ENCODE measurements at regions not wholly inside any gene's neighbourhood (a gene's known extent, or its start where the extent isn't known, plus 50 kb on each side); places are given as distances from the start of the nearest gene placed in this dataset.
A peak's percentile ranks its signal among the peaks of the same experiment; 100 is the strongest.

DNA sequence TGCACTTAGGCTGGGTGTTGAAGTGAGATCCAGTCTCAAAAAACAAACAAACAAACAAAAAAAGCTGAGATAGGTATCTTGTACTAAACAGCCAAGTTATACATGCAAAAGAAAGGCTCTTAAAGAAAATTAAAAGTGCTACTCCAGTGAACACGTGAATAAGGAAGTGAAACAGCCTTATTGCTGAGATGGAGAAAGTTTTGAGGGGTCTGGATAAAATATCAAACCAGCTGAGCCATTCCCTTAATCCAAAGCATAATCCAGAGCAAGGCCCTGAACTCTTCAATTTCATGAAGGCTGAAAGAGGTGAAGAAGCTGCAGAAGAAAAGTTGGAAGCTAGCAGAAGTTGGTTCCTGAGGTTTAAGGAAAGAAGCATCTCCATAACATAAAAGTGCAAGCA, 360.5 kb upstream of the DAB1 start:
- no peak overlapping the region for H3K27ac ChIP-seq (ENCODE audit: control insufficient read depth, insufficient read depth)
- WGBS (ENCODE audit: insufficient coverage, insufficient replicate concordance, low lambda C conversion rate, missing lambda C conversion rate) = 0% methylated on average over 1 of the region's 1 CpG
- H4K20me1 ChIP-seq (ENCODE audit: control insufficient read depth, insufficient read depth) = no peaks in the 10 kb centered on the region
- no peak overlapping the region for H2AFZ ChIP-seq (ENCODE audit: control insufficient read depth, low read depth, low read length)
- in situ Hi-C loops (cut with MboI) (no loop called here), intact Hi-C loops (cut with micrococcal nuclease; ENCODE audit: unreplicated experiment) (no loop called here)
- POLR2A ChIA-PET = no interaction called here
- no peaks in the 10 kb centered on the region for H3K36me3 ChIP-seq (ENCODE audit: control insufficient read depth in 2 of 2, insufficient read depth in 2 of 2, low read length in 1 of 2)
- no peaks in the 10 kb centered on the region for H3K79me2 ChIP-seq (ENCODE audit: control insufficient read depth, insufficient read depth, low read length)
- TF ChIP-seq, protein P1, sequence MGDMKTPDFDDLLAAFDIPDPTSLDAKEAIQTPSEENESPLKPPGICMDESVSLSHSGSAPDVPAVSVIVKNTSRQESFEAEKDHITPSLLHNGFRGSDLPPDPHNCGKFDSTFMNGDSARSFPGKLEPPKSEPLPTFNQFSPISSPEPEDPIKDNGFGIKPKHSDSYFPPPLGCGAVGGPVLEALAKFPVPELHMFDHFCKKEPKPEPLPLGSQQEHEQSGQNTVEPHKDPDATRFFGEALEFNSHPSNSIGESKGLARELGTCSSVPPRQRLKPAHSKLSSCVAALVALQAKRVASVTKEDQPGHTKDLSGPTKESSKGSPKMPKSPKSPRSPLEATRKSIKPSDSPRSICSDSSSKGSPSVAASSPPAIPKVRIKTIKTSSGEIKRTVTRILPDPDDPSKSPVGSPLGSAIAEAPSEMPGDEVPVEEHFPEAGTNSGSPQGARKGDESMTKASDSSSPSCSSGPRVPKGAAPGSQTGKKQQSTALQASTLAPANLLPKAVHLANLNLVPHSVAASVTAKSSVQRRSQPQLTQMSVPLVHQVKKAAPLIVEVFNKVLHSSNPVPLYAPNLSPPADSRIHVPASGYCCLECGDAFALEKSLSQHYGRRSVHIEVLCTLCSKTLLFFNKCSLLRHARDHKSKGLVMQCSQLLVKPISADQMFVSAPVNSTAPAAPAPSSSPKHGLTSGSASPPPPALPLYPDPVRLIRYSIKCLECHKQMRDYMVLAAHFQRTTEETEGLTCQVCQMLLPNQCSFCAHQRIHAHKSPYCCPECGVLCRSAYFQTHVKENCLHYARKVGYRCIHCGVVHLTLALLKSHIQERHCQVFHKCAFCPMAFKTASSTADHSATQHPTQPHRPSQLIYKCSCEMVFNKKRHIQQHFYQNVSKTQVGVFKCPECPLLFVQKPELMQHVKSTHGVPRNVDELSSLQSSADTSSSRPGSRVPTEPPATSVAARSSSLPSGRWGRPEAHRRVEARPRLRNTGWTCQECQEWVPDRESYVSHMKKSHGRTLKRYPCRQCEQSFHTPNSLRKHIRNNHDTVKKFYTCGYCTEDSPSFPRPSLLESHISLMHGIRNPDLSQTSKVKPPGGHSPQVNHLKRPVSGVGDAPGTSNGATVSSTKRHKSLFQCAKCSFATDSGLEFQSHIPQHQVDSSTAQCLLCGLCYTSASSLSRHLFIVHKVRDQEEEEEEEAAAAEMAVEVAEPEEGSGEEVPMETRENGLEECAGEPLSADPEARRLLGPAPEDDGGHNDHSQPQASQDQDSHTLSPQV (IDR thresholded peaks at IDR 0.05) = no peak
- peak; percentile 33; the same call in 1 of the 2 replicates for TF ChIP-seq SPI1 (IDR thresholded peaks at IDR 0.05; ENCODE audit: borderline replicate concordance, insufficient read depth, low read depth, low read length)
- H3K27me3 ChIP-seq (replicated peaks in 1 of 2; ENCODE audit: control insufficient read depth in 2 of 2, insufficient read depth in 2 of 2, low read length in 1 of 2) = no peaks in the 10 kb centered on the region
- RAD21 ChIA-PET (ENCODE audit: unreplicated experiment) = no interaction called here
- CTCF ChIA-PET = no interaction called here
- no peaks in the 10 kb centered on the region for H3K9me3 ChIP-seq (replicated peaks; ENCODE audit: control insufficient read depth, insufficient read depth, low read length)
- ATAC-seq (no peak), FAIRE-seq (no peak), DNase-seq (ENCODE audit: low read depth, low spot score) (no peak)
- H3K4me1 ChIP-seq (ENCODE audit: control insufficient read depth, insufficient read depth, low read length) = no peaks in the 10 kb centered on the region
- no peak overlapping the region for H3K4me2 ChIP-seq (ENCODE audit: control insufficient read depth, insufficient read depth)
- no TSS peak for BruUV-seq (replicated peaks)
- no peak overlapping the region for H3K4me3 ChIP-seq
- SMC1A ChIA-PET (ENCODE audit: uncharacterized antibody, unreplicated experiment) = no interaction called here
- H3K9ac ChIP-seq (ENCODE audit: control insufficient read depth, insufficient read depth, low read length) = no peak overlapping the region

DNA sequence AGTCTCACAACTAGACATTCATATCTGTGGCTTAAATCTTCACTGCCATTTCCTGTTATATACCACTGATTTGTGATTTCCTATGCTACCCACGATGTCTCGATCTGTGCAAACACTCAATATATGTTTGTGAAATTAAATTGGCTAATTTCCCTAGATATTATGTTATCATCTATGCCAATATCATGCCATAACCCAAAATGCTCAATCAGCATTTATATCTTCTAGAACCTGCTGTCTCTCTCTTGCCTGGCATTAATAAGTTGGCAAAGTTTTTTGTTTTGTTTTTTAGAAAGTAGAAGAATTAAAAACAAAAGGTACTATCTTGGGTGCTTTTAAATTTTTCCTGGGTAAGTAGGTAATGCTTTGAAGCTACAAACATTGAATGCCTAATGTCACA, 358.5 kb upstream of the DAB1 start:
- Histone ChIP-seq H3K27me3 (replicated peaks in 1 of 2; ENCODE audit: control insufficient read depth in 2 of 2, insufficient read depth in 2 of 2, low read length in 1 of 2) (no peaks in the 10 kb centered on the region), H4K20me1 (ENCODE audit: control insufficient read depth, insufficient read depth) (no peaks in the 10 kb centered on the region), H3K27ac (ENCODE audit: control insufficient read depth, insufficient read depth) (no peak overlapping the region), H3K4me1 (ENCODE audit: control insufficient read depth, insufficient read depth, low read length) (no peaks in the 10 kb centered on the region), H3K9me3 (replicated peaks; ENCODE audit: control insufficient read depth, insufficient read depth, low read length) (no peaks in the 10 kb centered on the region), H3K9ac (ENCODE audit: control insufficient read depth, insufficient read depth, low read length) (no peak overlapping the region), H3K4me2 (ENCODE audit: control insufficient read depth, insufficient read depth) (no peak overlapping the region), H3K36me3 (ENCODE audit: control insufficient read depth in 2 of 2, insufficient read depth in 2 of 2, low read length in 1 of 2) (no peaks in the 10 kb centered on the region), H3K79me2 (ENCODE audit: control insufficient read depth, insufficient read depth, low read length) (no peaks in the 10 kb centered on the region), H3K4me3 (no peak overlapping the region), H2AFZ (ENCODE audit: control insufficient read depth, low read depth, low read length) (no peak overlapping the region)
- in situ Hi-C loops (cut with MboI) (no loop called here), intact Hi-C loops (cut with micrococcal nuclease; ENCODE audit: unreplicated experiment) (no loop called here)
- CTCF ChIA-PET = no interaction called here
- SMC1A ChIA-PET (ENCODE audit: uncharacterized antibody, unreplicated experiment) = no interaction called here
- POLR2A ChIA-PET = no interaction called here
- no TSS peak for BruUV-seq (replicated peaks)
- DNase-seq (ENCODE audit: low read depth, low spot score) (no peak), FAIRE-seq (no peak), ATAC-seq (no peak)
- WGBS (ENCODE audit: insufficient coverage, insufficient replicate concordance, low lambda C conversion rate, missing lambda C conversion rate) = 0% methylated on average over 2 of the region's 2 CpGs
- RAD21 ChIA-PET (ENCODE audit: unreplicated experiment) = no interaction called here
- TF ChIP-seq, protein P2, sequence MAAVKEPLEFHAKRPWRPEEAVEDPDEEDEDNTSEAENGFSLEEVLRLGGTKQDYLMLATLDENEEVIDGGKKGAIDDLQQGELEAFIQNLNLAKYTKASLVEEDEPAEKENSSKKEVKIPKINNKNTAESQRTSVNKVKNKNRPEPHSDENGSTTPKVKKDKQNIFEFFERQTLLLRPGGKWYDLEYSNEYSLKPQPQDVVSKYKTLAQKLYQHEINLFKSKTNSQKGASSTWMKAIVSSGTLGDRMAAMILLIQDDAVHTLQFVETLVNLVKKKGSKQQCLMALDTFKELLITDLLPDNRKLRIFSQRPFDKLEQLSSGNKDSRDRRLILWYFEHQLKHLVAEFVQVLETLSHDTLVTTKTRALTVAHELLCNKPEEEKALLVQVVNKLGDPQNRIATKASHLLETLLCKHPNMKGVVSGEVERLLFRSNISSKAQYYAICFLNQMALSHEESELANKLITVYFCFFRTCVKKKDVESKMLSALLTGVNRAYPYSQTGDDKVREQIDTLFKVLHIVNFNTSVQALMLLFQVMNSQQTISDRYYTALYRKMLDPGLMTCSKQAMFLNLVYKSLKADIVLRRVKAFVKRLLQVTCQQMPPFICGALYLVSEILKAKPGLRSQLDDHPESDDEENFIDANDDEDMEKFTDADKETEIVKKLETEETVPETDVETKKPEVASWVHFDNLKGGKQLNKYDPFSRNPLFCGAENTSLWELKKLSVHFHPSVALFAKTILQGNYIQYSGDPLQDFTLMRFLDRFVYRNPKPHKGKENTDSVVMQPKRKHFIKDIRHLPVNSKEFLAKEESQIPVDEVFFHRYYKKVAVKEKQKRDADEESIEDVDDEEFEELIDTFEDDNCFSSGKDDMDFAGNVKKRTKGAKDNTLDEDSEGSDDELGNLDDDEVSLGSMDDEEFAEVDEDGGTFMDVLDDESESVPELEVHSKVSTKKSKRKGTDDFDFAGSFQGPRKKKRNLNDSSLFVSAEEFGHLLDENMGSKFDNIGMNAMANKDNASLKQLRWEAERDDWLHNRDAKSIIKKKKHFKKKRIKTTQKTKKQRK (IDR thresholded peaks at IDR 0.05; ENCODE audit: low read depth, low read length) = no peak
- TF ChIP-seq, protein P3, sequence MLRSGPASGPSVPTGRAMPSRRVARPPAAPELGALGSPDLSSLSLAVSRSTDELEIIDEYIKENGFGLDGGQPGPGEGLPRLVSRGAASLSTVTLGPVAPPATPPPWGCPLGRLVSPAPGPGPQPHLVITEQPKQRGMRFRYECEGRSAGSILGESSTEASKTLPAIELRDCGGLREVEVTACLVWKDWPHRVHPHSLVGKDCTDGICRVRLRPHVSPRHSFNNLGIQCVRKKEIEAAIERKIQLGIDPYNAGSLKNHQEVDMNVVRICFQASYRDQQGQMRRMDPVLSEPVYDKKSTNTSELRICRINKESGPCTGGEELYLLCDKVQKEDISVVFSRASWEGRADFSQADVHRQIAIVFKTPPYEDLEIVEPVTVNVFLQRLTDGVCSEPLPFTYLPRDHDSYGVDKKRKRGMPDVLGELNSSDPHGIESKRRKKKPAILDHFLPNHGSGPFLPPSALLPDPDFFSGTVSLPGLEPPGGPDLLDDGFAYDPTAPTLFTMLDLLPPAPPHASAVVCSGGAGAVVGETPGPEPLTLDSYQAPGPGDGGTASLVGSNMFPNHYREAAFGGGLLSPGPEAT (IDR thresholded peaks at IDR 0.05; ENCODE audit: low read depth) = no peak
- TF ChIP-seq TCF7 (IDR thresholded peaks at IDR 0.05; ENCODE audit: borderline replicate concordance) (no peak), CHD1 (IDR thresholded peaks at IDR 0.05; ENCODE audit: low read depth, low read length) (no peak)
- TF ChIP-seq, protein P4, sequence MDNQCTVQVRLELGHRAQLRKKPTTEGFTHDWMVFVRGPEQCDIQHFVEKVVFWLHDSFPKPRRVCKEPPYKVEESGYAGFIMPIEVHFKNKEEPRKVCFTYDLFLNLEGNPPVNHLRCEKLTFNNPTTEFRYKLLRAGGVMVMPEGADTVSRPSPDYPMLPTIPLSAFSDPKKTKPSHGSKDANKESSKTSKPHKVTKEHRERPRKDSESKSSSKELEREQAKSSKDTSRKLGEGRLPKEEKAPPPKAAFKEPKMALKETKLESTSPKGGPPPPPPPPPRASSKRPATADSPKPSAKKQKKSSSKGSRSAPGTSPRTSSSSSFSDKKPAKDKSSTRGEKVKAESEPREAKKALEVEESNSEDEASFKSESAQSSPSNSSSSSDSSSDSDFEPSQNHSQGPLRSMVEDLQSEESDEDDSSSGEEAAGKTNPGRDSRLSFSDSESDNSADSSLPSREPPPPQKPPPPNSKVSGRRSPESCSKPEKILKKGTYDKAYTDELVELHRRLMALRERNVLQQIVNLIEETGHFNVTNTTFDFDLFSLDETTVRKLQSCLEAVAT (IDR thresholded peaks at IDR 0.05) = no peak

Data from GM12878 (cell line).